Fibroblast of lung (primary cell): ENCODE measurements at regions not wholly inside any gene's neighbourhood (a gene's known extent, or its start where the extent isn't known, plus 50 kb on each side); places are given as distances from the start of the nearest gene placed in this dataset.

Source experiments
- DNase-seq, 2 donors: peaks; one replicate each; pipeline versions ENCODE4 v3.0.0 to v3.0.0-alpha.2; 2010; ENCODE audit warnings: low read depth in 2 of 2
- H2AFZ ChIP-seq: 2 replicates; pipeline ENCODE4 v1.5.1; 2012; ENCODE audit warnings: low read length, control low read depth, inconsistent platforms
- H3K27ac ChIP-seq: 2 replicates; pipeline ENCODE4 v1.5.1; 2011; ENCODE audit warnings: low read length, control low read depth; ENCODE audit not compliant: insufficient read depth
- H3K27me3 ChIP-seq: 2 replicates; pipeline ENCODE4 v1.5.1; 2011; ENCODE audit warnings: mild to moderate bottlenecking, low read length; ENCODE audit not compliant: control insufficient read depth, insufficient read depth
- H3K36me3 ChIP-seq: 2 replicates; pipeline ENCODE4 v1.5.1; 2011; ENCODE audit warnings: low read length; ENCODE audit not compliant: control insufficient read depth, insufficient read depth
- H3K4me1 ChIP-seq: 2 replicates; pipeline ENCODE4 v1.5.1; 2011; ENCODE audit warnings: low read length; ENCODE audit not compliant: control insufficient read depth, insufficient read depth; ENCODE audit errors: extremely low read depth
- H3K4me2 ChIP-seq: 2 replicates; pipeline ENCODE4 v1.5.1; 2011; ENCODE audit warnings: low read length, control low read depth; ENCODE audit not compliant: insufficient read depth; ENCODE audit errors: extremely low read depth
- H3K4me3 ChIP-seq, 4 experiments: fragments of 200-600 bp in 1 of 4; sonication (generic) in 1 of 4; replicated peaks in 1 of 4; 2 replicates each; pipeline ENCODE4 v1.5.1; 2011 to 2016; ENCODE audit warnings: low read length in 4 of 4, low read depth in 3 of 4, mild to moderate bottlenecking in 3 of 4, control low read depth in 2 of 4, inconsistent platforms in 1 of 4, mixed read lengths in 1 of 4; ENCODE audit not compliant: insufficient read depth in 1 of 4; ENCODE audit errors: control extremely low read depth in 1 of 4
- H3K79me2 ChIP-seq: 2 replicates; pipeline ENCODE4 v1.5.1; 2012; ENCODE audit warnings: mild to moderate bottlenecking, low read length, inconsistent platforms; ENCODE audit not compliant: control insufficient read depth, insufficient read depth
- H3K9ac ChIP-seq: 2 replicates; pipeline ENCODE4 v1.5.1; 2011; ENCODE audit warnings: mild to moderate bottlenecking, low read length, control low read depth; ENCODE audit not compliant: insufficient read depth
- H3K9me3 ChIP-seq: 2 replicates; pipeline ENCODE4 v1.5.1; 2012; ENCODE audit warnings: low read depth, low read length; ENCODE audit not compliant: control insufficient read depth, insufficient read depth
- H4K20me1 ChIP-seq: 2 replicates; pipeline ENCODE4 v1.5.1; 2011; ENCODE audit warnings: low read length; ENCODE audit not compliant: control insufficient read depth, insufficient read depth; ENCODE audit errors: extremely low read depth
- CTCF ChIP-seq, 2 donors: IDR thresholded peaks in 1 of 2; conservative IDR thresholded peaks in 1 of 2; 1 replicate in 1 of 2; 2 replicates in 1 of 2; pipeline ENCODE4 v1.5.1; 2011 to 2012; ENCODE audit warnings: low read length in 2 of 2, control low read depth in 1 of 2, inconsistent platforms in 1 of 2, low read depth in 1 of 2, mild to moderate bottlenecking in 1 of 2
- EZH2 ChIP-seq: IDR thresholded peaks from 2 replicates; pipeline ENCODE4 v1.5.1; 2012; ENCODE audit warnings: low read length, control low read depth, mild to moderate bottlenecking; ENCODE audit errors: missing control alignments

GRCh38 chr7:153017223-153017622 is 257.7 kb downstream of the ACTR3B start:
- Histone ChIP-seq H3K4me1 (no peaks in the 10 kb centered on the region), H3K27me3 (no peaks in the 10 kb centered on the region), H3K9ac (no peak overlapping the region), H3K4me3 (no peak overlapping the region), H3K27ac (no peak overlapping the region), H3K9me3 (no peaks in the 10 kb centered on the region), H2AFZ (no peak overlapping the region), H3K36me3 (no peaks in the 10 kb centered on the region), H4K20me1 (no peaks in the 10 kb centered on the region), H3K79me2 (no peaks in the 10 kb centered on the region), H3K4me2 (no peak overlapping the region)
- no peak for DNase-seq
- no peak for TF ChIP-seq CTCF (conservative IDR thresholded peaks at IDR 0.05 in 1 of 2, IDR thresholded peaks at IDR 0.05 in 1 of 2; ENCODE audit: low read depth in 1 of 2, low read length in 2 of 2)
- TF ChIP-seq EZH2 = no peak

GRCh38 chr7:153021542-153021941 is 262.0 kb downstream of the ACTR3B start:
- no peak overlapping the region for H3K27ac ChIP-seq
- H2AFZ ChIP-seq = no peak overlapping the region
- TF ChIP-seq CTCF (conservative IDR thresholded peaks at IDR 0.05 in 1 of 2, IDR thresholded peaks at IDR 0.05 in 1 of 2; ENCODE audit: low read depth in 1 of 2, low read length in 2 of 2) (no peak), EZH2 (no peak)

GRCh38 chr7:153022475-153023193 is 263.1 kb downstream of the ACTR3B start:
- Histone ChIP-seq H3K9ac (no peak overlapping the region), H4K20me1 (no peaks in the 10 kb centered on the region), H3K4me2 (no peak overlapping the region), H3K79me2 (no peaks in the 10 kb centered on the region), H2AFZ (no peak overlapping the region), H3K9me3 (no peaks in the 10 kb centered on the region), H3K36me3 (no peaks in the 10 kb centered on the region), H3K4me1 (no peaks in the 10 kb centered on the region), H3K27ac (no peak overlapping the region), H3K4me3 (no peak overlapping the region), H3K27me3 (no peaks in the 10 kb centered on the region)
- TF ChIP-seq CTCF (conservative IDR thresholded peaks at IDR 0.05 in 1 of 2, IDR thresholded peaks at IDR 0.05 in 1 of 2; ENCODE audit: low read depth in 1 of 2, low read length in 2 of 2) (no peak), EZH2 (no peak)
- no peak for DNase-seq

More at GRCh38 chr7:153021542-153021941, 262.0 kb downstream of the ACTR3B start:
- H3K36me3 ChIP-seq = no peaks in the 10 kb centered on the region
- no peaks in the 10 kb centered on the region for H4K20me1 ChIP-seq
- H3K9me3 ChIP-seq = no peaks in the 10 kb centered on the region
- H3K4me2 ChIP-seq = no peak overlapping the region
- H3K27me3 ChIP-seq = no peaks in the 10 kb centered on the region
- H3K4me1 ChIP-seq = no peaks in the 10 kb centered on the region
- H3K9ac ChIP-seq = no peak overlapping the region
- DNase-seq = no peak
- H3K79me2 ChIP-seq = no peaks in the 10 kb centered on the region
- no peak overlapping the region for H3K4me3 ChIP-seq
